ENCODE measurements at regions not wholly inside any gene's neighbourhood (a gene's known extent, or its start where the extent isn't known, plus 50 kb on each side); places are given as distances from the start of the nearest gene placed in this dataset.

GRCh38 chr7:12131122-12131521, 80.0 kb upstream of the TMEM106B start:
- Histone ChIP-seq H3K27me3 (no peaks in the 10 kb centered on the region), H3K36me3 (no peaks in the 10 kb centered on the region), H3K27ac (no peak overlapping the region), H3K4me1 (no peaks in the 10 kb centered on the region), H3K9me3 (no peaks in the 10 kb centered on the region), H3K4me3 (no peak overlapping the region)
- TF ChIP-seq CTCF (IDR thresholded peaks at IDR 0.05), result no peak
- no peak for DNase-seq (ENCODE audit: low spot score)

GRCh38 chr7:12133865-12134264, 77.2 kb upstream of the TMEM106B start:
- H3K27me3 ChIP-seq, result no peaks in the 10 kb centered on the region
- no peak overlapping the region for H3K4me3 ChIP-seq
- no peaks in the 10 kb centered on the region for H3K36me3 ChIP-seq
- no peaks in the 10 kb centered on the region for H3K4me1 ChIP-seq
- no peak for DNase-seq (ENCODE audit: low spot score)
- TF ChIP-seq CTCF (IDR thresholded peaks at IDR 0.05), result no peak
- H3K9me3 ChIP-seq, result no peaks in the 10 kb centered on the region
- H3K27ac ChIP-seq, result no peak overlapping the region

- TF ChIP-seq CTCF (IDR thresholded peaks at IDR 0.05), result no peak
- Histone ChIP-seq H3K4me3 (no peak overlapping the region), H3K4me1 (no peaks in the 10 kb centered on the region), H3K27ac (no peak overlapping the region), H3K9me3 (no peaks in the 10 kb centered on the region), H3K36me3 (no peaks in the 10 kb centered on the region), H3K27me3 (no peaks in the 10 kb centered on the region)
- DNase-seq (ENCODE audit: low spot score), result no peak
These were observed 74.6 kb upstream of the TMEM106B start for GRCh38 chr7:12136523-12136922.

GRCh38 chr7:12137283-12137682, 73.8 kb upstream of the TMEM106B start:
- H3K36me3 ChIP-seq, result no peaks in the 10 kb centered on the region
- H3K9me3 ChIP-seq, result no peaks in the 10 kb centered on the region
- no peaks in the 10 kb centered on the region for H3K27me3 ChIP-seq
- no peak overlapping the region for H3K27ac ChIP-seq
- DNase-seq (ENCODE audit: low spot score), result no peak
- H3K4me1 ChIP-seq, result no peaks in the 10 kb centered on the region
- H3K4me3 ChIP-seq, result no peak overlapping the region
- no peak for TF ChIP-seq CTCF (IDR thresholded peaks at IDR 0.05)

- no peak for TF ChIP-seq CTCF (IDR thresholded peaks at IDR 0.05)
- H3K27ac ChIP-seq, result no peak overlapping the region
- H3K36me3 ChIP-seq, result no peaks in the 10 kb centered on the region
- no peak for DNase-seq (ENCODE audit: low spot score)
- H3K9me3 ChIP-seq, result no peaks in the 10 kb centered on the region
- no peaks in the 10 kb centered on the region for H3K27me3 ChIP-seq
- no peak overlapping the region for H3K4me3 ChIP-seq
- H3K4me1 ChIP-seq, result no peaks in the 10 kb centered on the region
These were observed 72.7 kb upstream of the TMEM106B start for GRCh38 chr7:12138421-12138820.

GRCh38 chr7:12139416-12139815, 71.7 kb upstream of the TMEM106B start:
- DNase-seq (ENCODE audit: low spot score), result no peak
- Histone ChIP-seq H3K27me3 (no peaks in the 10 kb centered on the region), H3K9me3 (no peaks in the 10 kb centered on the region), H3K27ac (no peak overlapping the region), H3K4me3 (no peak overlapping the region), H3K36me3 (no peaks in the 10 kb centered on the region), H3K4me1 (no peaks in the 10 kb centered on the region)
- TF ChIP-seq CTCF (IDR thresholded peaks at IDR 0.05), result no peak

All from right atrium auricular region (tissue), 2 donors.